IMR-90 (cell line): ENCODE measurements at regions not wholly inside any gene's neighbourhood (a gene's known extent, or its start where the extent isn't known, plus 50 kb on each side); places are given as distances from the start of the nearest gene placed in this dataset.

ENCODE experiments used
- ATAC-seq: fragments of 200-7000 bp; cut with Tn5 transposase; 2 replicates; pipeline ENCODE4 v1.9.1; 2020; ENCODE audit warnings: low read depth, mild to moderate bottlenecking, moderate library complexity
- BruUV-seq: library from RNA; stranded (reverse); fragments of 400-500 nt; replicated peaks from 2 replicates; lab custom pipeline; 2021; lab: Mats Ljungman, UMichigan
- CTCF ChIA-PET: fragments of 300-600 bp; formaldehyde crosslinking; extraction: SDS; loops from one replicate; lab custom pipeline; 2021; ENCODE audit warnings: antibody characterized with exemption; lab: Yijun Ruan, JAX
- POLR2A ChIA-PET: fragments of 300-600 bp; sonication (Branson Sonifier 250); formaldehyde crosslinking; loops from one replicate; lab custom pipeline; 2022; ENCODE audit warnings: antibody characterized with exemption; ENCODE audit not compliant: unreplicated experiment; lab: Charles Lee
- DNase-seq: peaks from one replicate; pipeline ENCODE4 v3.0.0; 2013
- H2AFZ ChIP-seq: replicated peaks from 2 replicates; pipeline ENCODE3; 2013; ENCODE audit warnings: low read length, mild to moderate bottlenecking; ENCODE audit not compliant: poor library complexity
- H2AK5ac ChIP-seq: 2 replicates; pipeline ENCODE4 v1.6.1; 2013; ENCODE audit warnings: low read depth, low read length, inconsistent platforms
- H2AK9ac ChIP-seq: replicated peaks from 2 replicates; pipeline ENCODE3; 2013; ENCODE audit warnings: mild to moderate bottlenecking, low read depth, low read length, moderate library complexity; ENCODE audit not compliant: poor library complexity
- H2BK120ac ChIP-seq: 2 replicates; pipeline ENCODE4 v1.6.1; 2013; ENCODE audit warnings: low read depth, low read length, inconsistent platforms
- H2BK15ac ChIP-seq: 3 replicates; pipeline ENCODE4 v1.6.1; 2013; ENCODE audit warnings: low read depth, low read length, inconsistent platforms
- H2BK20ac ChIP-seq: 2 replicates; pipeline ENCODE4 v1.6.1; 2013; ENCODE audit warnings: low read depth, mild to moderate bottlenecking, inconsistent platforms, low read length, moderate library complexity
- H2BK5ac ChIP-seq: 2 replicates; pipeline ENCODE4 v1.6.1; 2013; ENCODE audit warnings: mild to moderate bottlenecking, low read depth, low read length, inconsistent platforms; ENCODE audit not compliant: poor library complexity, severe bottlenecking
- H3K14ac ChIP-seq: replicated peaks from 2 replicates; pipeline ENCODE4 v1.6.1; 2013; ENCODE audit warnings: low read depth, low read length, inconsistent platforms
- H3K18ac ChIP-seq: 2 replicates; pipeline ENCODE4 v1.6.1; 2013; ENCODE audit warnings: low read depth, low read length, control low read depth
- H3K23ac ChIP-seq: 2 replicates; pipeline ENCODE4 v1.6.1; 2013; ENCODE audit warnings: low read depth, low read length, inconsistent platforms
- H3K27ac ChIP-seq: 2 replicates; pipeline ENCODE4 v1.5.1; 2013; ENCODE audit warnings: mild to moderate bottlenecking, control low read depth, low read length; ENCODE audit not compliant: insufficient read depth
- H3K27me3 ChIP-seq: 2 replicates; pipeline ENCODE4 v1.6.1; 2013; ENCODE audit warnings: low read length; ENCODE audit not compliant: control insufficient read depth, insufficient read depth
- H3K36me3 ChIP-seq: 2 replicates; pipeline ENCODE4 v1.6.1; 2013; ENCODE audit warnings: low read length, mixed read lengths; ENCODE audit not compliant: control insufficient read depth, insufficient read depth
- H3K4ac ChIP-seq: 2 replicates; pipeline ENCODE4 v1.6.1; 2013; ENCODE audit warnings: low read depth, low read length, inconsistent platforms
- H3K4me1 ChIP-seq: 2 replicates; pipeline ENCODE4 v1.6.1; 2013; ENCODE audit warnings: low read length, mixed read lengths; ENCODE audit not compliant: control insufficient read depth, insufficient read depth
- H3K4me2 ChIP-seq: 2 replicates; pipeline ENCODE4 v1.6.1; 2013; ENCODE audit warnings: low read depth, mild to moderate bottlenecking, control low read depth, low read length, moderate library complexity
- H3K4me3 ChIP-seq: 2 replicates; pipeline ENCODE4 v1.5.1; 2013; ENCODE audit warnings: low read depth, mild to moderate bottlenecking, control low read depth, low read length, moderate library complexity; ENCODE audit not compliant: insufficient read depth
- H3K56ac ChIP-seq: 2 replicates; pipeline ENCODE4 v1.6.1; 2013; ENCODE audit warnings: low read length, inconsistent platforms; ENCODE audit not compliant: insufficient read depth; ENCODE audit errors: extremely low read depth
- H3K79me1 ChIP-seq, 2 experiments: 2 replicates each; pipeline ENCODE4 v1.6.1; 2013; ENCODE audit warnings: low read length in 2 of 2, inconsistent platforms in 1 of 2, low read depth in 1 of 2
- H3K9ac ChIP-seq: 2 replicates; pipeline ENCODE4 v1.6.1; 2013; ENCODE audit warnings: low read depth, low read length, control low read depth
- H3K9me1 ChIP-seq: 2 replicates; pipeline ENCODE4 v1.6.1; 2013; ENCODE audit warnings: low read length, inconsistent platforms; ENCODE audit not compliant: insufficient read depth
- H3K9me3 ChIP-seq: 2 replicates; pipeline ENCODE4 v1.6.1; 2013; ENCODE audit warnings: low read length; ENCODE audit not compliant: control insufficient read depth, insufficient read depth
- H4K20me1 ChIP-seq: 2 replicates; pipeline ENCODE4 v1.6.1; 2013; ENCODE audit warnings: low read length, inconsistent platforms; ENCODE audit not compliant: insufficient read depth
- H4K5ac ChIP-seq: 2 replicates; pipeline ENCODE4 v1.6.1; 2013; ENCODE audit warnings: mild to moderate bottlenecking, low read depth, low read length, control low read depth
- H4K8ac ChIP-seq, 2 experiments: 2 replicates each; pipeline ENCODE4 v1.6.1; 2013; ENCODE audit warnings: low read depth in 2 of 2, low read length in 2 of 2, control low read depth in 1 of 2, inconsistent platforms in 1 of 2
- H4K91ac ChIP-seq: 2 replicates; pipeline ENCODE4 v1.6.1; 2013; ENCODE audit warnings: low read depth, low read length, inconsistent platforms; ENCODE audit not compliant: insufficient read depth
- BHLHE40 ChIP-seq: fragments of 150-350 bp; IDR thresholded peaks from 2 replicates; pipeline ENCODE4 v1.6.1; 2016; ENCODE audit warnings: mild to moderate bottlenecking, low read depth, low read length
- CEBPB ChIP-seq: IDR thresholded peaks from 2 replicates; pipeline ENCODE4 v1.6.1; 2012; ENCODE audit warnings: low read depth, low read length, improper control_type of control experiment
- CHD1 ChIP-seq: IDR thresholded peaks from 2 replicates; pipeline ENCODE4 v1.6.1; 2012; ENCODE audit warnings: low read depth, low read length, improper control_type of control experiment
- FOS ChIP-seq: fragments of 150-350 bp; IDR thresholded peaks from 2 replicates; pipeline ENCODE4 v1.6.1; 2016; ENCODE audit warnings: low read depth, low read length
- MAFK ChIP-seq: IDR thresholded peaks from 2 replicates; pipeline ENCODE4 v1.6.1; 2012; ENCODE audit warnings: low read depth, low read length, improper control_type of control experiment
- MAZ ChIP-seq: IDR thresholded peaks from 2 replicates; pipeline ENCODE4 v1.6.1; 2012; ENCODE audit warnings: low read depth, mild to moderate bottlenecking, low read length, improper control_type of control experiment, moderate library complexity, borderline replicate concordance
- MXI1 ChIP-seq: IDR thresholded peaks from 2 replicates; pipeline ENCODE4 v1.6.1; 2012; ENCODE audit warnings: low read depth, mild to moderate bottlenecking, low read length, moderate library complexity, borderline replicate concordance
- NFE2L2 ChIP-seq: fragments of 150-350 bp; IDR thresholded peaks from 2 replicates; pipeline ENCODE4 v1.6.1; 2016; ENCODE audit warnings: low read depth, mild to moderate bottlenecking, low read length
- POLR2A ChIP-seq: IDR thresholded peaks from 2 replicates; pipeline ENCODE4 v1.6.1; 2012; ENCODE audit warnings: mild to moderate bottlenecking, low read depth, low read length
- RAD21 ChIP-seq: IDR thresholded peaks from 2 replicates; pipeline ENCODE4 v1.6.1; 2012; ENCODE audit warnings: low read length, improper control_type of control experiment
- RCOR1 ChIP-seq: IDR thresholded peaks from 2 replicates; pipeline ENCODE4 v1.6.1; 2012; ENCODE audit warnings: mild to moderate bottlenecking, low read length, improper control_type of control experiment; ENCODE audit not compliant: insufficient replicate concordance
- RFX5 ChIP-seq: IDR thresholded peaks from 2 replicates; pipeline ENCODE4 v1.8.0; 2012; ENCODE audit warnings: low read depth, mild to moderate bottlenecking, low read length, moderate library complexity
- SMC3 ChIP-seq: fragments of 150-350 bp; IDR thresholded peaks from 2 replicates; pipeline ENCODE4 v1.6.1; 2016; ENCODE audit warnings: low read depth, mild to moderate bottlenecking, antibody characterized with exemption, low read length, moderate library complexity
- WGBS, 2 experiments: methylation state at CpG; one replicate each; pipeline versions ENCODE4 v1.1.5 to v1.1.7; 2013; ENCODE audit warnings: missing lambda C conversion rate in 2 of 2; ENCODE audit not compliant: insufficient read length in 1 of 2; ENCODE audit errors: extremely low coverage in 2 of 2; 5-methylcytosine and 5-hydroxymethylcytosine counted together
- dilution Hi-C: fragments of 300-500 bp; cut with HindIII; formaldehyde crosslinking; loops from one replicate; pipeline ENCODE4 v1.14.3; 2018; ENCODE audit warnings: low sequenced_read_pairs; ENCODE audit not compliant: unreplicated experiment
- in situ Hi-C: fragments of 300-500 bp; cut with MboI; formaldehyde crosslinking; loops from 3 replicates; pipeline ENCODE4 v1.14.3; 2019; ENCODE audit warnings: low sequenced_read_pairs, inconsistent platforms, mixed read lengths
- intact Hi-C: fragments of 100-400 bp; cut with micrococcal nuclease; formaldehyde crosslinking; loops from 2 replicates; pipeline ENCODE4 v1.10.0; 2022
- TF ChIP-seq, protein P1 (sequence below): fragments of 150-350 bp; IDR thresholded peaks from 2 replicates; pipeline ENCODE4 v1.6.1; 2017; ENCODE audit warnings: mild to moderate bottlenecking, antibody characterized with exemption, low read length, low read depth
- TF ChIP-seq, protein P2 (sequence below): fragments of 150-350 bp; IDR thresholded peaks from 2 replicates; pipeline ENCODE4 v1.6.1; 2016; ENCODE audit warnings: low read depth, mild to moderate bottlenecking, low read length, moderate library complexity, borderline replicate concordance
- TF ChIP-seq, protein P3 (sequence below): conservative IDR thresholded peaks from 2 replicates; pipeline ENCODE4 v1.5.1; 2012; ENCODE audit warnings: mild to moderate bottlenecking, low read depth, low read length, improper control_type of control experiment

DNA sequence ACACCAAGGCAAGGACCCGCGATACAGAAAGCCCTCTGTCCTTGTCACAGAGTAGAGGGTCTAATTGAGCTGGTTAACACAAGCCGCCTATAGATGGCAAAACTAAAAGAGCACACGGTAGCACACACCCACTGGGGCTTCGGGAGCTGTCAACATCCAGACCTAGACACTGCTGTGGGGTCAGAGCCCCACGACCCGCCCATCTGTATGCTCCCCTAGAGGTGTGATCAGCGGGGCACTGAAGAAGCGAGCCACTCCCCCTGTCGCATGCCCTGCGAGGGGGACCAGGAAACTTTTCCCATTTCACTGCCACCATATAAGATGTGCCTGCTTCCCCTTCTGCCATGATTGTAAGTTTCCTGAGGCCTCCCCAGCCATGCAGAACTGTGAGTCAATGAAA lies 1255.8 kb upstream of the CDH8 start:
- Histone ChIP-seq H2BK5ac (no peak overlapping the region), H3K4me3 (no peak overlapping the region), H2AK9ac (no peak overlapping the region), H3K4me2 (no peak overlapping the region), H2AK5ac (no peak overlapping the region), H3K4me1 (no peaks in the 10 kb centered on the region), H3K36me3 (no peaks in the 10 kb centered on the region), H3K27ac (no peak overlapping the region), H3K9ac (no peak overlapping the region), H3K14ac (no peak overlapping the region), H3K4ac (no peak overlapping the region), H4K20me1 (no peaks in the 10 kb centered on the region), H2AFZ (no peak overlapping the region), H3K9me1 (no peaks in the 10 kb centered on the region), H3K9me3 (peaks cover 6% of the 10 kb centered on the region), H4K5ac (no peak overlapping the region), H2BK20ac (no peak overlapping the region), H3K27me3 (no peaks in the 10 kb centered on the region), H3K18ac (no peak overlapping the region), H3K23ac (no peak overlapping the region), H3K56ac (no peak overlapping the region), H2BK120ac (no peak overlapping the region), H4K8ac (no peak overlapping the region), H4K91ac (no peak overlapping the region), H3K79me1 (no peaks in the 10 kb centered on the region), H2BK15ac (no peak overlapping the region)
- dilution Hi-C loops (no loop called here), in situ Hi-C loops (no loop called here), intact Hi-C loops (no loop called here)
- POLR2A ChIA-PET = no interaction called here
- TF ChIP-seq, protein P1, sequence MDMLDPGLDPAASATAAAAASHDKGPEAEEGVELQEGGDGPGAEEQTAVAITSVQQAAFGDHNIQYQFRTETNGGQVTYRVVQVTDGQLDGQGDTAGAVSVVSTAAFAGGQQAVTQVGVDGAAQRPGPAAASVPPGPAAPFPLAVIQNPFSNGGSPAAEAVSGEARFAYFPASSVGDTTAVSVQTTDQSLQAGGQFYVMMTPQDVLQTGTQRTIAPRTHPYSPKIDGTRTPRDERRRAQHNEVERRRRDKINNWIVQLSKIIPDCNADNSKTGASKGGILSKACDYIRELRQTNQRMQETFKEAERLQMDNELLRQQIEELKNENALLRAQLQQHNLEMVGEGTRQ = no peak
- TF ChIP-seq, protein P2, sequence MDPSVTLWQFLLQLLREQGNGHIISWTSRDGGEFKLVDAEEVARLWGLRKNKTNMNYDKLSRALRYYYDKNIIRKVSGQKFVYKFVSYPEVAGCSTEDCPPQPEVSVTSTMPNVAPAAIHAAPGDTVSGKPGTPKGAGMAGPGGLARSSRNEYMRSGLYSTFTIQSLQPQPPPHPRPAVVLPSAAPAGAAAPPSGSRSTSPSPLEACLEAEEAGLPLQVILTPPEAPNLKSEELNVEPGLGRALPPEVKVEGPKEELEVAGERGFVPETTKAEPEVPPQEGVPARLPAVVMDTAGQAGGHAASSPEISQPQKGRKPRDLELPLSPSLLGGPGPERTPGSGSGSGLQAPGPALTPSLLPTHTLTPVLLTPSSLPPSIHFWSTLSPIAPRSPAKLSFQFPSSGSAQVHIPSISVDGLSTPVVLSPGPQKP = no peak
- no peak for TF ChIP-seq RCOR1
- TF ChIP-seq, protein P3, sequence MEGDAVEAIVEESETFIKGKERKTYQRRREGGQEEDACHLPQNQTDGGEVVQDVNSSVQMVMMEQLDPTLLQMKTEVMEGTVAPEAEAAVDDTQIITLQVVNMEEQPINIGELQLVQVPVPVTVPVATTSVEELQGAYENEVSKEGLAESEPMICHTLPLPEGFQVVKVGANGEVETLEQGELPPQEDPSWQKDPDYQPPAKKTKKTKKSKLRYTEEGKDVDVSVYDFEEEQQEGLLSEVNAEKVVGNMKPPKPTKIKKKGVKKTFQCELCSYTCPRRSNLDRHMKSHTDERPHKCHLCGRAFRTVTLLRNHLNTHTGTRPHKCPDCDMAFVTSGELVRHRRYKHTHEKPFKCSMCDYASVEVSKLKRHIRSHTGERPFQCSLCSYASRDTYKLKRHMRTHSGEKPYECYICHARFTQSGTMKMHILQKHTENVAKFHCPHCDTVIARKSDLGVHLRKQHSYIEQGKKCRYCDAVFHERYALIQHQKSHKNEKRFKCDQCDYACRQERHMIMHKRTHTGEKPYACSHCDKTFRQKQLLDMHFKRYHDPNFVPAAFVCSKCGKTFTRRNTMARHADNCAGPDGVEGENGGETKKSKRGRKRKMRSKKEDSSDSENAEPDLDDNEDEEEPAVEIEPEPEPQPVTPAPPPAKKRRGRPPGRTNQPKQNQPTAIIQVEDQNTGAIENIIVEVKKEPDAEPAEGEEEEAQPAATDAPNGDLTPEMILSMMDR = no peak
- no peak for TF ChIP-seq SMC3
- TF ChIP-seq RFX5 = no peak
- no peak for TF ChIP-seq MAFK
- TF ChIP-seq POLR2A = no peak
- TF ChIP-seq RAD21 = no peak
- no peak for TF ChIP-seq FOS
- no peak for TF ChIP-seq BHLHE40
- no peak for TF ChIP-seq CHD1
- TF ChIP-seq NFE2L2 = no peak
- no peak for TF ChIP-seq MAZ
- TF ChIP-seq CEBPB = no peak
- no peak for TF ChIP-seq MXI1
- no peak for DNase-seq
- no CpG with 5 or more reads among the region's 11 CpGs for WGBS, 2 experiments
- no TSS peak for BruUV-seq
- ATAC-seq = no peak
- CTCF ChIA-PET = no interaction called here
